ENCODE measurements at regions not wholly inside any gene's neighbourhood (a gene's known extent, or its start where the extent isn't known, plus 50 kb on each side); places are given as distances from the start of the nearest gene placed in this dataset.

DNA sequence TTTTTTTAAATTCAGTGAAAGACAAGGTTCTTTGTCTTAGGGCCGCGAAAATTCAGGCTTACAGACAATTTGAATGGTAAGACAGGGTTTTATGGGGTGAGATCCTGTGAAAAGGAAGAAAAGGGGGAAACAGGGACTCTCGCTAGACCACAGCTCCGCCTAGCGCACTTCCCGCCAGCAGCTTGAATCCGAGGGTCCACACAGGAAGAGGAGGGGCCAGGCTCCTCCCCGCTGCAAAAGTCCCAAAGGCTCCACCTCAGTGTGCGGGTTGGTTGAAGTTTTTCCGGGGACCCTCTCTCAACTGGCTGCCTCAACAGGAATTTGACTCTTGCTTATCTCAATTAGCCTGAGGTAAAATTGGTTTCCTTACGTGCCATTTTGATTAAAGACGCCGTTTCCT lies 950.9 kb upstream of the CNTN5 start:
- in situ Hi-C loops (cut with MboI) (no loop called here), intact Hi-C loops (cut with micrococcal nuclease; ENCODE audit: unreplicated experiment) (no loop called here)
- Histone ChIP-seq H3K27me3 (replicated peaks in 1 of 2; ENCODE audit: control insufficient read depth in 2 of 2, insufficient read depth in 2 of 2, low read length in 1 of 2) (no peaks in the 10 kb centered on the region), H3K27ac (ENCODE audit: control insufficient read depth, insufficient read depth) (no peak overlapping the region), H2AFZ (ENCODE audit: control insufficient read depth, low read depth, low read length) (no peak overlapping the region), H3K4me1 (ENCODE audit: control insufficient read depth, insufficient read depth, low read length) (no peaks in the 10 kb centered on the region), H3K9me3 (replicated peaks; ENCODE audit: control insufficient read depth, insufficient read depth, low read length) (no peaks in the 10 kb centered on the region), H3K4me3 (no peak overlapping the region), H3K79me2 (ENCODE audit: control insufficient read depth, insufficient read depth, low read length) (no peaks in the 10 kb centered on the region), H3K9ac (ENCODE audit: control insufficient read depth, insufficient read depth, low read length) (no peak overlapping the region), H4K20me1 (ENCODE audit: control insufficient read depth, insufficient read depth) (no peaks in the 10 kb centered on the region), H3K4me2 (ENCODE audit: control insufficient read depth, insufficient read depth) (no peak overlapping the region), H3K36me3 (ENCODE audit: control insufficient read depth in 2 of 2, insufficient read depth in 2 of 2, low read length in 1 of 2) (no peaks in the 10 kb centered on the region)
- ChIA-PET SMC1A (ENCODE audit: uncharacterized antibody, unreplicated experiment) (no interaction called here), RAD21 (ENCODE audit: unreplicated experiment) (no interaction called here), CTCF (no interaction called here), POLR2A (no interaction called here)
- 55% methylated on average over 13 of the region's 13 CpGs for WGBS (ENCODE audit: insufficient coverage, insufficient replicate concordance, low lambda C conversion rate, missing lambda C conversion rate)
- TF ChIP-seq, protein P1, sequence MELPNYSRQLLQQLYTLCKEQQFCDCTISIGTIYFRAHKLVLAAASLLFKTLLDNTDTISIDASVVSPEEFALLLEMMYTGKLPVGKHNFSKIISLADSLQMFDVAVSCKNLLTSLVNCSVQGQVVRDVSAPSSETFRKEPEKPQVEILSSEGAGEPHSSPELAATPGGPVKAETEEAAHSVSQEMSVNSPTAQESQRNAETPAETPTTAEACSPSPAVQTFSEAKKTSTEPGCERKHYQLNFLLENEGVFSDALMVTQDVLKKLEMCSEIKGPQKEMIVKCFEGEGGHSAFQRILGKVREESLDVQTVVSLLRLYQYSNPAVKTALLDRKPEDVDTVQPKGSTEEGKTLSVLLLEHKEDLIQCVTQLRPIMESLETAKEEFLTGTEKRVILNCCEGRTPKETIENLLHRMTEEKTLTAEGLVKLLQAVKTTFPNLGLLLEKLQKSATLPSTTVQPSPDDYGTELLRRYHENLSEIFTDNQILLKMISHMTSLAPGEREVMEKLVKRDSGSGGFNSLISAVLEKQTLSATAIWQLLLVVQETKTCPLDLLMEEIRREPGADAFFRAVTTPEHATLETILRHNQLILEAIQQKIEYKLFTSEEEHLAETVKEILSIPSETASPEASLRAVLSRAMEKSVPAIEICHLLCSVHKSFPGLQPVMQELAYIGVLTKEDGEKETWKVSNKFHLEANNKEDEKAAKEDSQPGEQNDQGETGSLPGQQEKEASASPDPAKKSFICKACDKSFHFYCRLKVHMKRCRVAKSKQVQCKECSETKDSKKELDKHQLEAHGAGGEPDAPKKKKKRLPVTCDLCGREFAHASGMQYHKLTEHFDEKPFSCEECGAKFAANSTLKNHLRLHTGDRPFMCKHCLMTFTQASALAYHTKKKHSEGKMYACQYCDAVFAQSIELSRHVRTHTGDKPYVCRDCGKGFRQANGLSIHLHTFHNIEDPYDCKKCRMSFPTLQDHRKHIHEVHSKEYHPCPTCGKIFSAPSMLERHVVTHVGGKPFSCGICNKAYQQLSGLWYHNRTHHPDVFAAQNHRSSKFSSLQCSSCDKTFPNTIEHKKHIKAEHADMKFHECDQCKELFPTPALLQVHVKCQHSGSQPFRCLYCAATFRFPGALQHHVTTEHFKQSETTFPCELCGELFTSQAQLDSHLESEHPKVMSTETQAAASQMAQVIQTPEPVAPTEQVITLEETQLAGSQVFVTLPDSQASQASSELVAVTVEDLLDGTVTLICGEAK (IDR thresholded peaks at IDR 0.05; ENCODE audit: borderline replicate concordance), result no peak
- TF ChIP-seq CREM (IDR thresholded peaks at IDR 0.05; ENCODE audit: low read depth) (no peak), MEF2B (IDR thresholded peaks at IDR 0.05; ENCODE audit: partially characterized antibody, poor library complexity, severe bottlenecking) (no peak)
- TF ChIP-seq, protein P2, sequence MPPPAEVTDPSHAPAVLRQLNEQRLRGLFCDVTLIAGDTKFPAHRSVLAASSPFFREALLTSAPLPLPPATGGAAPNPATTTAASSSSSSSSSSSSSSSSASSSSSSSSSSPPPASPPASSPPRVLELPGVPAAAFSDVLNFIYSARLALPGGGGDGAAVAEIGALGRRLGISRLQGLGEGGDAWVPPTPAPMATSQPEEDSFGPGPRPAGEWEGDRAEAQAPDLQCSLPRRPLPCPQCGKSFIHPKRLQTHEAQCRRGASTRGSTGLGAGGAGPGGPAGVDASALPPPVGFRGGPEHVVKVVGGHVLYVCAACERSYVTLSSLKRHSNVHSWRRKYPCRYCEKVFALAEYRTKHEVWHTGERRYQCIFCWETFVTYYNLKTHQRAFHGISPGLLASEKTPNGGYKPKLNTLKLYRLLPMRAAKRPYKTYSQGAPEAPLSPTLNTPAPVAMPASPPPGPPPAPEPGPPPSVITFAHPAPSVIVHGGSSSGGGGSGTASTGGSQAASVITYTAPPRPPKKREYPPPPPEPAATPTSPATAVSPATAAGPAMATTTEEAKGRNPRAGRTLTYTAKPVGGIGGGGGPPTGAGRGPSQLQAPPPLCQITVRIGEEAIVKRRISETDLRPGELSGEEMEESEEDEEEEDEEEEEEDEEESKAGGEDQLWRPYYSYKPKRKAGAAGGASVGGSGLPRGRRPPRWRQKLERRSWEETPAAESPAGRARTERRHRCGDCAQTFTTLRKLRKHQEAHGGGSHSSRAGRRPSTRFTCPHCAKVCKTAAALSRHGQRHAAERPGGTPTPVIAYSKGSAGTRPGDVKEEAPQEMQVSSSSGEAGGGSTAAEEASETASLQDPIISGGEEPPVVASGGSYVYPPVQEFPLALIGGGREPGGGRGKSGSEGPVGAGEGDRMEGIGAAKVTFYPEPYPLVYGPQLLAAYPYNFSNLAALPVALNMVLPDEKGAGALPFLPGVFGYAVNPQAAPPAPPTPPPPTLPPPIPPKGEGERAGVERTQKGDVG (CRISPR knock-in tag; IDR thresholded peaks at IDR 0.05), result no peak
- no TSS peak for BruUV-seq (replicated peaks)
- no peak for ATAC-seq
- DNase-seq (ENCODE audit: low read depth, low spot score), result no peak
- no peak for FAIRE-seq

All from GM12878 (cell line).